Activated T-cell treated with anti-CD3 and anti-CD28 coated beads, Interleukin-2, amount 50 U/mL, for 72 hours (primary cell): ENCODE measurements at regions not wholly inside any gene's neighbourhood (a gene's known extent, or its start where the extent isn't known, plus 50 kb on each side); places are given as distances from the start of the nearest gene placed in this dataset.
A peak's percentile ranks its signal among the peaks of the same experiment; 100 is the strongest.

Source experiments
- ATAC-seq, 2 donors: fragments of 150-1000 bp; cut with Tn5 transposase; replicated peaks in 1 of 2; 2 replicates each; pipeline ENCODE4 v1.10.0; 2021; ENCODE audit warnings: moderate library complexity in 2 of 2, mild to moderate bottlenecking in 1 of 2
- DNase-seq, 2 donors: peaks; one replicate each; pipeline ENCODE4 v3.0.0; 2021 to 2022; ENCODE audit warnings: mixed read lengths in 1 of 2
- H3K27ac Mint-ChIP-seq: one replicate; pipeline ENCODE4 v1.8.0; 2022; ENCODE audit warnings: mild to moderate bottlenecking, moderate library complexity, mixed read lengths
- H3K27me3 Mint-ChIP-seq: one replicate; pipeline ENCODE4 v1.8.0; 2022; ENCODE audit warnings: low read depth, mixed read lengths
- H3K36me3 Mint-ChIP-seq, 2 donors: one replicate each; pipeline ENCODE4 v1.8.0; 2022; ENCODE audit warnings: mixed read lengths in 2 of 2, mild to moderate bottlenecking in 1 of 2; ENCODE audit not compliant: insufficient read depth in 2 of 2
- H3K4me1 Mint-ChIP-seq: one replicate; pipeline ENCODE4 v1.8.0; 2022; ENCODE audit warnings: low read depth, mixed read lengths
- H3K4me3 Mint-ChIP-seq, 2 donors: one replicate each; pipeline ENCODE4 v1.8.0; 2022; ENCODE audit warnings: mild to moderate bottlenecking in 2 of 2, mixed read lengths in 2 of 2, moderate library complexity in 2 of 2
- H3K9me3 Mint-ChIP-seq, 2 donors: one replicate each; pipeline ENCODE4 v1.8.0; 2022; ENCODE audit warnings: mixed read lengths in 2 of 2

GRCh38 chr6:135129136-135129856, 51.8 kb upstream of the MYB start:
- H3K4me1 Mint-ChIP-seq, result peaks cover 61% of the 10 kb centered on the region
- no peaks in the 10 kb centered on the region for H3K27me3 Mint-ChIP-seq
- H3K27ac Mint-ChIP-seq, result peak overlapping the region; percentile 100
- peak; percentile 64 to 71 for ATAC-seq
- peak overlapping the region; percentile 69 to 85 for H3K4me3 Mint-ChIP-seq
- DNase-seq, result peak in 1 of 2 donors; percentile 30
- H3K9me3 Mint-ChIP-seq, result peaks cover 3 to 6% of the 10 kb centered on the region in 2 donors
- H3K36me3 Mint-ChIP-seq, result peaks cover 8 to 11% of the 10 kb centered on the region in 2 donors

- peaks cover 59% of the 10 kb centered on the region for H3K4me1 Mint-ChIP-seq
- peaks cover 5 to 6% of the 10 kb centered on the region in 2 donors for H3K9me3 Mint-ChIP-seq
- peak overlapping the region; percentile 100 for H3K27ac Mint-ChIP-seq
- DNase-seq, result peak; percentile 69 to 71
- peak; percentile 97 to 98 for ATAC-seq
- H3K36me3 Mint-ChIP-seq, result peaks cover 8 to 11% of the 10 kb centered on the region in 2 donors
- H3K27me3 Mint-ChIP-seq, result no peaks in the 10 kb centered on the region
- peak overlapping the region; percentile 69 to 85 for H3K4me3 Mint-ChIP-seq
These were observed 52.7 kb upstream of the MYB start for GRCh38 chr6:135128268-135128914.

GRCh38 chr6:135126729-135127128, 54.4 kb upstream of the MYB start:
- Mint-ChIP-seq H3K9me3 (peaks cover 5 to 6% of the 10 kb centered on the region in 2 donors), H3K4me1 (peaks cover 53% of the 10 kb centered on the region), H3K4me3 (peak overlapping the region; percentile 5 to 18), H3K27me3 (no peaks in the 10 kb centered on the region), H3K27ac (peak overlapping the region; percentile 3), H3K36me3 (peaks cover 8 to 11% of the 10 kb centered on the region in 2 donors)
- DNase-seq (no peak), ATAC-seq (no peak)

GRCh38 chr6:135126034-135126433, 55.1 kb upstream of the MYB start:
- Mint-ChIP-seq H3K9me3 (peaks cover 5 to 6% of the 10 kb centered on the region in 2 donors), H3K4me1 (peaks cover 60% of the 10 kb centered on the region), H3K27ac (no peak overlapping the region), H3K4me3 (peak overlapping the region in 1 of 2 donors; percentile 32), H3K36me3 (peaks cover 8 to 11% of the 10 kb centered on the region in 2 donors), H3K27me3 (no peaks in the 10 kb centered on the region)
- no peak for ATAC-seq
- DNase-seq, result no peak

- peak; percentile 38 to 39 for ATAC-seq
- Mint-ChIP-seq H3K27ac (peak overlapping the region; percentile 96), H3K4me1 (peaks cover 56% of the 10 kb centered on the region), H3K4me3 (peak overlapping the region; percentile 17 to 88), H3K9me3 (peaks cover 4 to 5% of the 10 kb centered on the region in 2 donors), H3K27me3 (no peaks in the 10 kb centered on the region), H3K36me3 (peaks cover 4 to 6% of the 10 kb centered on the region in 2 donors)
- DNase-seq, result no peak
These were observed 59.7 kb upstream of the MYB start for GRCh38 chr6:135121434-135121833.

- Mint-ChIP-seq H3K27ac (peak overlapping the region; percentile 100), H3K4me1 (peaks cover 77% of the 10 kb centered on the region)
- no peak for DNase-seq
These were observed 62.9 kb upstream of the MYB start for GRCh38 chr6:135118134-135118730.

GRCh38 chr6:135117413-135117968, 62.9 kb upstream of the HBS1L start:
- H3K27ac Mint-ChIP-seq, result peak overlapping the region; percentile 100
- H3K4me3 Mint-ChIP-seq, result peak overlapping the region; percentile 70 to 88
- peak; percentile 4 to 5 for ATAC-seq
- H3K9me3 Mint-ChIP-seq, result peaks cover 0 to 4% of the 10 kb centered on the region in 2 donors
- peaks cover 6 to 7% of the 10 kb centered on the region in 2 donors for H3K36me3 Mint-ChIP-seq
- peak; percentile 51 to 54 for DNase-seq
- no peaks in the 10 kb centered on the region for H3K27me3 Mint-ChIP-seq
- peaks cover 84% of the 10 kb centered on the region for H3K4me1 Mint-ChIP-seq

More at GRCh38 chr6:135118134-135118730, 62.9 kb upstream of the MYB start:
- Mint-ChIP-seq H3K4me3 (peak overlapping the region; percentile 39 to 88), H3K27me3 (no peaks in the 10 kb centered on the region), H3K9me3 (no peaks in the 10 kb centered on the region), H3K36me3 (peaks cover 0 to 1% of the 10 kb centered on the region in 2 donors)
- ATAC-seq, result no peak

- Mint-ChIP-seq H3K9me3 (peaks cover 0 to 5% of the 10 kb centered on the region in 2 donors), H3K4me1 (peaks cover 88% of the 10 kb centered on the region), H3K27ac (peak overlapping the region; percentile 100), H3K4me3 (peak overlapping the region; percentile 70 to 88), H3K36me3 (peaks cover 6 to 8% of the 10 kb centered on the region in 2 donors), H3K27me3 (no peaks in the 10 kb centered on the region)
- ATAC-seq, result no peak
- DNase-seq, result peak in 1 of 2 donors; percentile 29
These were observed 61.9 kb upstream of the HBS1L start for GRCh38 chr6:135116571-135116970.

GRCh38 chr6:135115834-135116233, 61.2 kb upstream of the HBS1L start:
- no peaks in the 10 kb centered on the region for H3K27me3 Mint-ChIP-seq
- H3K4me1 Mint-ChIP-seq, result peaks cover 87% of the 10 kb centered on the region
- ATAC-seq (peak; percentile 70 to 72), DNase-seq (no peak)
- H3K27ac Mint-ChIP-seq, result peak overlapping the region; percentile 100
- peaks cover 0 to 5% of the 10 kb centered on the region in 2 donors for H3K9me3 Mint-ChIP-seq
- H3K36me3 Mint-ChIP-seq, result peaks cover 7 to 8% of the 10 kb centered on the region in 2 donors
- H3K4me3 Mint-ChIP-seq, result peak overlapping the region; percentile 70 to 76

- peaks cover 83% of the 10 kb centered on the region for H3K4me1 Mint-ChIP-seq
These were observed 60.8 kb upstream of the HBS1L start for GRCh38 chr6:135115411-135115810.

GRCh38 chr6:135114355-135115145, 59.9 kb upstream of the HBS1L start:
- peaks cover 79% of the 10 kb centered on the region for H3K4me1 Mint-ChIP-seq
- peaks cover 0 to 5% of the 10 kb centered on the region in 2 donors for H3K9me3 Mint-ChIP-seq

More at GRCh38 chr6:135115411-135115810, 60.8 kb upstream of the HBS1L start:
- peak overlapping the region; percentile 70 to 76 for H3K4me3 Mint-ChIP-seq
- no peaks in the 10 kb centered on the region for H3K27me3 Mint-ChIP-seq
- H3K27ac Mint-ChIP-seq, result peak overlapping the region; percentile 100
- peak in 1 of 2 donors; percentile 40 for DNase-seq
- peaks cover 0 to 5% of the 10 kb centered on the region in 2 donors for H3K9me3 Mint-ChIP-seq
- ATAC-seq, result peak; percentile 62 to 63
- peaks cover 7 to 8% of the 10 kb centered on the region in 2 donors for H3K36me3 Mint-ChIP-seq

GRCh38 chr6:135113860-135114259, 59.2 kb upstream of the HBS1L start:
- H3K4me3 Mint-ChIP-seq, result peak overlapping the region; percentile 70 to 71
- peaks cover 7 to 8% of the 10 kb centered on the region in 2 donors for H3K36me3 Mint-ChIP-seq
- H3K27me3 Mint-ChIP-seq, result no peaks in the 10 kb centered on the region
- peak overlapping the region; percentile 100 for H3K27ac Mint-ChIP-seq
- H3K4me1 Mint-ChIP-seq, result peaks cover 77% of the 10 kb centered on the region
- DNase-seq (peak in 1 of 2 donors; percentile 27), ATAC-seq (no peak)
- peaks cover 0 to 5% of the 10 kb centered on the region in 2 donors for H3K9me3 Mint-ChIP-seq

More at GRCh38 chr6:135114355-135115145, 59.9 kb upstream of the HBS1L start:
- peak overlapping the region; percentile 70 to 71 for H3K4me3 Mint-ChIP-seq
- peak; percentile 76 to 78 for ATAC-seq
- H3K36me3 Mint-ChIP-seq, result peaks cover 7 to 8% of the 10 kb centered on the region in 2 donors
- H3K27me3 Mint-ChIP-seq, result no peaks in the 10 kb centered on the region
- DNase-seq, result peak; percentile 66 to 73
- H3K27ac Mint-ChIP-seq, result peak overlapping the region; percentile 100
